H9 (cell line): ENCODE measurements at regions not wholly inside any gene's neighbourhood (a gene's known extent, or its start where the extent isn't known, plus 50 kb on each side); places are given as distances from the start of the nearest gene placed in this dataset.

Experiments
- DNase-seq: peaks from one replicate; pipeline ENCODE4 v3.0.0-alpha.2; 2017
- H2AFZ ChIP-seq: one replicate; pipeline ENCODE4 v1.6.1; 2013; ENCODE audit warnings: mild to moderate bottlenecking, low read length, control low read depth, moderate library complexity
- H2AK5ac ChIP-seq: 2 replicates; pipeline ENCODE4 v1.6.1; 2013; ENCODE audit warnings: low read length, control low read depth, mixed read lengths; ENCODE audit not compliant: insufficient read length
- H2BK120ac ChIP-seq: one replicate; pipeline ENCODE4 v1.6.1; 2013; ENCODE audit warnings: low read depth, mild to moderate bottlenecking, low read length, control low read depth, inconsistent platforms; ENCODE audit not compliant: poor library complexity, severe bottlenecking
- H2BK12ac ChIP-seq: 2 replicates; pipeline ENCODE4 v1.6.1; 2013; ENCODE audit warnings: low read length, control low read depth, mixed read lengths, low read depth; ENCODE audit not compliant: insufficient read length
- H2BK15ac ChIP-seq: 2 replicates; pipeline ENCODE4 v1.6.1; 2013; ENCODE audit warnings: low read depth, low read length, control low read depth
- H2BK20ac ChIP-seq: one replicate; pipeline ENCODE4 v1.6.1; 2013; ENCODE audit warnings: low read depth, mild to moderate bottlenecking, low read length, control low read depth, inconsistent platforms; ENCODE audit not compliant: poor library complexity, severe bottlenecking
- H2BK5ac ChIP-seq: 2 replicates; pipeline ENCODE4 v1.6.1; 2013; ENCODE audit warnings: low read length, control low read depth, mixed read lengths; ENCODE audit not compliant: insufficient read length
- H3K14ac ChIP-seq: 2 replicates; pipeline ENCODE4 v1.6.1; 2013; ENCODE audit warnings: low read length, control low read depth; ENCODE audit not compliant: insufficient read depth
- H3K18ac ChIP-seq: 2 replicates; pipeline ENCODE4 v1.6.1; 2013; ENCODE audit warnings: low read depth, mild to moderate bottlenecking, mixed read lengths, low read length, control low read depth; ENCODE audit not compliant: insufficient read length
- H3K23ac ChIP-seq: 2 replicates; pipeline ENCODE4 v1.6.1; 2013; ENCODE audit warnings: low read length, control low read depth, mixed read lengths, low read depth; ENCODE audit not compliant: insufficient read length
- H3K23me2 ChIP-seq: 2 replicates; pipeline ENCODE4 v1.6.1; 2013; ENCODE audit warnings: low read depth, mild to moderate bottlenecking, mixed read lengths, low read length, control low read depth; ENCODE audit not compliant: insufficient read length, poor library complexity, severe bottlenecking
- H3K27ac ChIP-seq: 2 replicates; pipeline ENCODE4 v1.5.1; 2013; ENCODE audit warnings: low read length, control low read depth, mixed read lengths, low read depth; ENCODE audit not compliant: insufficient read length
- H3K27me3 ChIP-seq: 2 replicates; pipeline ENCODE4 v1.6.1; 2013; ENCODE audit warnings: low read length, control low read depth, inconsistent platforms; ENCODE audit not compliant: insufficient read depth
- H3K4ac ChIP-seq: 2 replicates; pipeline ENCODE4 v1.6.1; 2013; ENCODE audit warnings: low read depth, mild to moderate bottlenecking, control low read depth, inconsistent platforms, low read length, moderate library complexity
- H3K4me1 ChIP-seq: 2 replicates; pipeline ENCODE4 v1.6.1; 2013; ENCODE audit warnings: low read length, control low read depth, inconsistent platforms; ENCODE audit not compliant: insufficient read depth
- H3K4me2 ChIP-seq: 2 replicates; pipeline ENCODE4 v1.6.1; 2013; ENCODE audit warnings: low read length, control low read depth, mixed read lengths; ENCODE audit not compliant: insufficient read length, insufficient read depth
- H3K56ac ChIP-seq: 2 replicates; pipeline ENCODE4 v1.6.1; 2013; ENCODE audit warnings: low read depth, mild to moderate bottlenecking, mixed read lengths, low read length, control low read depth; ENCODE audit not compliant: insufficient read length
- H3K79me1 ChIP-seq: 2 replicates; pipeline ENCODE4 v1.6.1; 2013; ENCODE audit warnings: low read depth, mild to moderate bottlenecking, moderate library complexity, low read length, control low read depth, inconsistent platforms; ENCODE audit not compliant: insufficient read depth, poor library complexity, severe bottlenecking
- H3K79me2 ChIP-seq: 2 replicates; pipeline ENCODE4 v1.6.1; 2013; ENCODE audit warnings: low read length, control low read depth, inconsistent platforms; ENCODE audit not compliant: insufficient read depth
- H3K9ac ChIP-seq: 2 replicates; pipeline ENCODE4 v1.6.1; 2013; ENCODE audit warnings: low read length, control low read depth, mixed read lengths; ENCODE audit not compliant: insufficient read length; ENCODE audit errors: extremely low read depth
- H3K9me3 ChIP-seq: one replicate; pipeline ENCODE4 v1.6.1; 2013; ENCODE audit warnings: low read depth, low read length, inconsistent platforms; ENCODE audit not compliant: control insufficient read depth
- H3T11ph ChIP-seq: one replicate; pipeline ENCODE4 v1.6.1; 2013; ENCODE audit warnings: mild to moderate bottlenecking, low read length, control low read depth, inconsistent platforms
- H4K20me1 ChIP-seq: one replicate; pipeline ENCODE4 v1.6.1; 2013; ENCODE audit not compliant: control insufficient read depth, insufficient read length, insufficient read depth
- H4K5ac ChIP-seq: 2 replicates; pipeline ENCODE4 v1.6.1; 2013; ENCODE audit warnings: low read depth, mild to moderate bottlenecking, mixed read lengths, low read length, control low read depth; ENCODE audit not compliant: insufficient read length
- H4K8ac ChIP-seq: replicated peaks from 2 replicates; pipeline ENCODE4 v1.6.1; 2013; ENCODE audit warnings: low read length, control low read depth, mixed read lengths, low read depth; ENCODE audit not compliant: insufficient read length
- H4K91ac ChIP-seq: 2 replicates; pipeline ENCODE4 v1.6.1; 2013; ENCODE audit warnings: low read depth, mild to moderate bottlenecking, moderate library complexity, mixed read lengths, low read length, control low read depth; ENCODE audit not compliant: insufficient read length
- H3K27ac Mint-ChIP-seq, 3 experiments: 2 replicates in 2 of 3; 3 replicates in 1 of 3; pipeline ENCODE4 v1.8.0; 2020 to 2021; ENCODE audit warnings: mixed read lengths in 3 of 3, mild to moderate bottlenecking in 1 of 3, moderate library complexity in 1 of 3
- H3K27me3 Mint-ChIP-seq: 2 replicates; pipeline ENCODE4 v1.8.0; 2021; ENCODE audit warnings: low read depth, mild to moderate bottlenecking, moderate library complexity, mixed read lengths
- H3K36me3 Mint-ChIP-seq, 3 experiments: 2 replicates in 2 of 3; 3 replicates in 1 of 3; pipeline ENCODE4 v1.8.0; 2020 to 2021; ENCODE audit warnings: low read depth in 3 of 3, mixed read lengths in 3 of 3; ENCODE audit not compliant: insufficient read depth in 1 of 3
- H3K4me1 Mint-ChIP-seq, 2 experiments: 2 replicates each; pipeline ENCODE4 v1.8.0; 2020; ENCODE audit warnings: mixed read lengths in 2 of 2
- H3K4me3 Mint-ChIP-seq, 2 experiments: 2 replicates in 1 of 2; 3 replicates in 1 of 2; pipeline ENCODE4 v1.8.0; 2020 to 2021; ENCODE audit warnings: mild to moderate bottlenecking in 2 of 2, mixed read lengths in 2 of 2, moderate library complexity in 1 of 2
- H3K9me3 Mint-ChIP-seq, 2 experiments: 2 replicates in 1 of 2; 3 replicates in 1 of 2; pipeline ENCODE4 v1.8.0; 2020; ENCODE audit warnings: mild to moderate bottlenecking in 2 of 2, mixed read lengths in 2 of 2, moderate library complexity in 1 of 2
- WGBS: extraction: QIAGEN DNeasy Blood & Tissue Kit; methylation state at CpG from one replicate; pipeline ENCODE4 v1.1.7; 2013; ENCODE audit warnings: missing lambda C conversion rate, low lambda C conversion rate, mixed read lengths; ENCODE audit not compliant: insufficient read length; ENCODE audit errors: extremely low coverage; 5-methylcytosine and 5-hydroxymethylcytosine counted together
- TF ChIP-seq, protein P1 (sequence below): fragments of 200-600 bp; sonication (generic); conservative IDR thresholded peaks from 3 replicates; pipeline ENCODE4 v1.8.0; 2021; ENCODE audit warnings: antibody characterized with exemption, mild to moderate bottlenecking

DNA sequence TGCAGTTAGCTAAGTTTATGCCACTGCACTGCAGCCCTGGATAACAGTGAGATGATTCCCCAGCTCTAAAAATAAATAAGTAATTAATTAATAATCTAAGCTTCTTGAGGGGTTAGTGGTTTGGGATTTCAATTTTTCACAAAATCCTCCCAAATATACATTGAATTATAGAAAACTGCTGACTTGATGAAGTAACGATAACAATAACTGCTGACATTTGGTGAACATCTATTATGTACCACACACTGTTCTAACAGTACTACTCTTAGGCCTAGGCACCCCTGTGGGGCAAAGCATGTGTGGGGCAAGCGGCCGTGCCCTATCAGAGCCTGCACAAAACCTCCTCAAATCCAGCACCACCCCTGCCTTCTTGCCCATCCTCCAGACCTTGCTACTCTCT lies 245.8 kb upstream of the EPHA4 start:
- Histone ChIP-seq H2AK5ac (no peak overlapping the region), H2BK5ac (no peak overlapping the region), H3K18ac (no peak overlapping the region), H3T11ph (no peak overlapping the region), H3K23me2 (no peaks in the 10 kb centered on the region), H3K27me3 (no peaks in the 10 kb centered on the region), H3K79me2 (no peaks in the 10 kb centered on the region), H3K14ac (no peak overlapping the region), H2BK12ac (no peak overlapping the region), H2BK15ac (no peak overlapping the region), H3K27ac (no peak overlapping the region), H3K4ac (no peak overlapping the region), H4K20me1 (no peaks in the 10 kb centered on the region), H3K9me3 (no peaks in the 10 kb centered on the region), H4K5ac (no peak overlapping the region), H3K23ac (no peak overlapping the region), H3K56ac (no peak overlapping the region), H4K8ac (no peak overlapping the region), H3K9ac (no peak overlapping the region), H3K4me1 (peaks cover 3% of the 10 kb centered on the region; the same call in 1 of the 2 replicates), H2AFZ (no peak overlapping the region), H3K4me2 (no peak overlapping the region), H3K79me1 (no peaks in the 10 kb centered on the region), H2BK20ac (no peak overlapping the region), H4K91ac (no peak overlapping the region), H2BK120ac (no peak overlapping the region)
- H3K27me3 Mint-ChIP-seq = no peaks in the 10 kb centered on the region
- DNase-seq = no peak
- TF ChIP-seq, protein P1, sequence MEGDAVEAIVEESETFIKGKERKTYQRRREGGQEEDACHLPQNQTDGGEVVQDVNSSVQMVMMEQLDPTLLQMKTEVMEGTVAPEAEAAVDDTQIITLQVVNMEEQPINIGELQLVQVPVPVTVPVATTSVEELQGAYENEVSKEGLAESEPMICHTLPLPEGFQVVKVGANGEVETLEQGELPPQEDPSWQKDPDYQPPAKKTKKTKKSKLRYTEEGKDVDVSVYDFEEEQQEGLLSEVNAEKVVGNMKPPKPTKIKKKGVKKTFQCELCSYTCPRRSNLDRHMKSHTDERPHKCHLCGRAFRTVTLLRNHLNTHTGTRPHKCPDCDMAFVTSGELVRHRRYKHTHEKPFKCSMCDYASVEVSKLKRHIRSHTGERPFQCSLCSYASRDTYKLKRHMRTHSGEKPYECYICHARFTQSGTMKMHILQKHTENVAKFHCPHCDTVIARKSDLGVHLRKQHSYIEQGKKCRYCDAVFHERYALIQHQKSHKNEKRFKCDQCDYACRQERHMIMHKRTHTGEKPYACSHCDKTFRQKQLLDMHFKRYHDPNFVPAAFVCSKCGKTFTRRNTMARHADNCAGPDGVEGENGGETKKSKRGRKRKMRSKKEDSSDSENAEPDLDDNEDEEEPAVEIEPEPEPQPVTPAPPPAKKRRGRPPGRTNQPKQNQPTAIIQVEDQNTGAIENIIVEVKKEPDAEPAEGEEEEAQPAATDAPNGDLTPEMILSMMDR = no peak
- H3K9me3 Mint-ChIP-seq = peaks cover 7 to 8% of the 10 kb centered on the region in 2 experiments; a peak in 3 of 5 replicates
- peak overlapping the region in 1 of 3 experiments; percentile 37; a peak in 1 of 7 replicates for H3K27ac Mint-ChIP-seq
- no peak overlapping the region for H3K4me3 Mint-ChIP-seq
- peaks cover 5 to 21% (median 7%) of the 10 kb centered on the region in 3 experiments; a peak in 4 of 7 replicates for H3K36me3 Mint-ChIP-seq
- H3K4me1 Mint-ChIP-seq = peaks cover 20 to 22% of the 10 kb centered on the region in 2 experiments
- WGBS = no CpG with 5 or more reads among the region's 3 CpGs
